Endothelial cell of umbilical vein (primary cell): ENCODE measurements at regions not wholly inside any gene's neighbourhood (a gene's known extent, or its start where the extent isn't known, plus 50 kb on each side); places are given as distances from the start of the nearest gene placed in this dataset.

Experiments
- BruUV-seq: library from RNA; stranded (reverse); fragments of 400-500 nt; replicated peaks from 2 replicates; lab custom pipeline; 2021; lab: Mats Ljungman, UMichigan
- CTCF ChIA-PET: fragments of 300-600, 350-600 bp; sonication (Branson Sonifier 250); formaldehyde crosslinking; loops from one replicate; lab custom pipeline; 2021; ENCODE audit warnings: antibody characterized with exemption, inconsistent platforms; lab: Charles Lee
- POLR2A ChIA-PET: fragments of 300-600, 350-600 bp; sonication (Branson Sonifier 250); formaldehyde crosslinking; loops from one replicate; lab custom pipeline; 2021; ENCODE audit warnings: antibody characterized with exemption, inconsistent platforms; lab: Charles Lee
- DNase-seq: peaks from one replicate; pipeline ENCODE4 v3.0.0-alpha.2; 2011; ENCODE audit warnings: low read depth, low spot score
- FAIRE-seq: peaks from 2 replicates; lab custom pipeline; 2011; peaks lifted over from hg19 to GRCh38; lab: Jason Lieb, UNC
- H2AFZ ChIP-seq: 2 replicates; pipeline ENCODE4 v1.6.0; 2012; ENCODE audit warnings: low read depth, low read length, control low read depth, inconsistent platforms
- H3K27ac ChIP-seq: 2 replicates; pipeline ENCODE4 v1.5.1; 2011; ENCODE audit warnings: low read depth, mild to moderate bottlenecking, control low read depth, low read length, moderate library complexity; ENCODE audit not compliant: insufficient read depth
- H3K27me3 ChIP-seq, 2 experiments: 2 replicates each; pipeline versions ENCODE4 v1.6.0 to v1.6.1; 2011; ENCODE audit warnings: low read length in 2 of 2, mixed read lengths in 1 of 2; ENCODE audit not compliant: control insufficient read depth in 2 of 2, insufficient read depth in 2 of 2
- H3K36me3 ChIP-seq, 2 experiments: 2 replicates in 1 of 2; 3 replicates in 1 of 2; pipeline ENCODE4 v1.5.1; 2011; ENCODE audit warnings: low read length in 2 of 2, mild to moderate bottlenecking in 1 of 2, moderate library complexity in 1 of 2; ENCODE audit not compliant: control insufficient read depth in 2 of 2, insufficient read depth in 2 of 2; ENCODE audit errors: extremely low read depth in 1 of 2
- H3K4me1 ChIP-seq: 3 replicates; pipeline ENCODE4 v1.5.1; 2011; ENCODE audit warnings: mild to moderate bottlenecking, low read length; ENCODE audit not compliant: control insufficient read depth, insufficient read depth; ENCODE audit errors: extremely low read depth
- H3K4me2 ChIP-seq: 2 replicates; pipeline ENCODE4 v1.6.1; 2011; ENCODE audit warnings: low read length, control low read depth, mixed read lengths; ENCODE audit not compliant: insufficient read depth
- H3K4me3 ChIP-seq, 3 experiments: fragments of 200-600 bp in 1 of 3; sonication (generic), shearing (Covaris generic) in 1 of 3; replicated peaks in 1 of 3; 2 replicates each; pipeline ENCODE4 v1.5.1; 2011 to 2016; ENCODE audit warnings: control low read depth in 3 of 3, low read length in 3 of 3, mild to moderate bottlenecking in 2 of 3, inconsistent platforms in 1 of 3, low read depth in 1 of 3, moderate library complexity in 1 of 3; ENCODE audit not compliant: insufficient read depth in 1 of 3
- H3K79me2 ChIP-seq: 2 replicates; pipeline ENCODE4 v1.6.0; 2012; ENCODE audit warnings: low read length, inconsistent platforms; ENCODE audit not compliant: control insufficient read depth, insufficient read depth
- H3K9ac ChIP-seq: replicated peaks from 2 replicates; pipeline ENCODE3; 2011; ENCODE audit warnings: low read length, control low read depth; ENCODE audit not compliant: insufficient read depth; ENCODE audit errors: extremely low read depth
- H3K9me1 ChIP-seq: replicated peaks from 3 replicates; pipeline ENCODE4 v1.6.0; 2011; ENCODE audit warnings: mild to moderate bottlenecking, low read length; ENCODE audit not compliant: control insufficient read depth, insufficient read depth; ENCODE audit errors: extremely low read depth
- H3K9me3 ChIP-seq: replicated peaks from 2 replicates; pipeline ENCODE4 v1.5.1; 2012; ENCODE audit warnings: low read length, inconsistent platforms; ENCODE audit not compliant: control insufficient read depth, insufficient read depth
- H4K20me1 ChIP-seq: replicated peaks from 2 replicates; pipeline ENCODE3; 2011; ENCODE audit warnings: mild to moderate bottlenecking, low read length; ENCODE audit not compliant: control insufficient read depth, insufficient read depth; ENCODE audit errors: extremely low read depth
- CTCF ChIP-seq, 2 donors: IDR thresholded peaks; 1 replicate in 1 of 2; 2 replicates in 1 of 2; pipeline ENCODE4 v1.5.1; 2011; ENCODE audit warnings: low read length in 2 of 2, mild to moderate bottlenecking in 2 of 2, moderate library complexity in 2 of 2, control low read depth in 1 of 2, inconsistent platforms in 1 of 2, low read depth in 1 of 2; ENCODE audit not compliant: insufficient read depth in 1 of 2; ENCODE audit errors: extremely low read depth in 1 of 2
- EZH2 ChIP-seq: IDR thresholded peaks from 2 replicates; pipeline ENCODE4 v1.6.1; 2012; ENCODE audit warnings: borderline replicate concordance, low read depth, mild to moderate bottlenecking, moderate library complexity, low read length, inconsistent platforms; ENCODE audit not compliant: severe bottlenecking
- FOS ChIP-seq: IDR thresholded peaks from 2 replicates; pipeline ENCODE4 v1.6.1; 2011; ENCODE audit warnings: mild to moderate bottlenecking, low read length, moderate library complexity, borderline replicate concordance; ENCODE audit not compliant: insufficient read depth
- GATA2 ChIP-seq: IDR thresholded peaks from 2 replicates; pipeline ENCODE4 v1.7.0; 2011; ENCODE audit warnings: low read depth, mild to moderate bottlenecking, moderate library complexity, mixed read lengths, low read length; ENCODE audit not compliant: insufficient read length, insufficient read depth
- JUN ChIP-seq: IDR thresholded peaks from 2 replicates; pipeline ENCODE4 v1.6.1; 2011; ENCODE audit warnings: borderline replicate concordance, low read depth; ENCODE audit not compliant: insufficient read length, insufficient read depth
- MAX ChIP-seq: IDR thresholded peaks from 2 replicates; pipeline ENCODE4 v1.6.1; 2011; ENCODE audit not compliant: insufficient read depth, insufficient read length
- MYC ChIP-seq: IDR thresholded peaks from one replicate; pipeline ENCODE4 v1.6.1; 2011; ENCODE audit warnings: mild to moderate bottlenecking, low read depth, low read length
- POLR2A ChIP-seq: IDR thresholded peaks from 2 replicates; pipeline ENCODE4 v1.6.1; 2012; ENCODE audit warnings: low read depth, mild to moderate bottlenecking, control low read depth, low read length
- POLR2AphosphoS5 ChIP-seq: IDR thresholded peaks from 2 replicates; pipeline ENCODE4 v1.6.1; 2012; ENCODE audit warnings: low read depth, mild to moderate bottlenecking, control low read depth, low read length, moderate library complexity; ENCODE audit not compliant: insufficient read depth
- dilution Hi-C: fragments of 300-500 bp; cut with MboI; formaldehyde crosslinking; loops from one replicate; pipeline ENCODE4 v1.15.0; 2019; ENCODE audit warnings: low sequenced_read_pairs; ENCODE audit not compliant: extremely low pct_ligation_motif_present
- intact Hi-C: fragments of 100-400 bp; cut with micrococcal nuclease; formaldehyde crosslinking; loops from one replicate; pipeline ENCODE4 v1.10.0; 2022

GRCh38 chr10:121403527-121403926 is 194.7 kb downstream of the FGFR2 start:
- Histone ChIP-seq H3K79me2 (no peaks in the 10 kb centered on the region), H3K4me1 (no peaks in the 10 kb centered on the region), H3K27me3 (no peaks in the 10 kb centered on the region), H3K9me1 (no peaks in the 10 kb centered on the region), H3K4me2 (no peak overlapping the region), H3K9me3 (no peaks in the 10 kb centered on the region), H2AFZ (no peak overlapping the region), H3K9ac (no peak overlapping the region), H4K20me1 (no peaks in the 10 kb centered on the region), H3K4me3 (no peak overlapping the region), H3K27ac (no peak overlapping the region), H3K36me3 (no peaks in the 10 kb centered on the region)
- BruUV-seq: no TSS peak
- intact Hi-C loops: no loop called here
- TF ChIP-seq MAX (no peak), POLR2AphosphoS5 (no peak), GATA2 (no peak), JUN (no peak), MYC (no peak), EZH2 (no peak), POLR2A (no peak), CTCF (IDR thresholded peaks at IDR 0.05; ENCODE audit: extremely low read depth in 1 of 2, insufficient read depth in 1 of 2, low read depth in 1 of 2, low read length in 2 of 2) (no peak), FOS (no peak)
- dilution Hi-C loops: no loop called here
- ChIA-PET CTCF (no interaction called here), POLR2A (no interaction called here)
- FAIRE-seq: no peak
- DNase-seq: no peak
